ENCODE measurements at regions not wholly inside any gene's neighbourhood (a gene's known extent, or its start where the extent isn't known, plus 50 kb on each side); places are given as distances from the start of the nearest gene placed in this dataset.

DNA sequence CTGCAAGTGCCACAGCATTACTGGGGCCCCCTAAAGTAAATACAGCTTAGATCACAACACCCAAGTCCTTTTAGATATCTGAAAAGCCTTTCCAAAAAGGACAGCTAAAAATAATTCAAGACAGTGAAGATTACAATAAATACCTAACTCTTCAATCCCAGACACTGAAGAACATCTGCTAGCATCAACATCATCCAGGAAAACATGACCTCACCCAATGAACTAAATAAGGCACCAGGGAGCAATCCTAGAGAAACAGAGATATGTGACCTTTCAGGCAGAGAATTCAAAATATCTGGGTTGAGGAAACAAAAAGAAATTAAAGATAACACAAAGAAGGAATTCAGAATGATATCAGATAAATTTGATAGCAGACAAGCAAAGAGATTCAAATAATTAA is 71.7 kb upstream of the TTC14 start:
- TF ChIP-seq, protein P1, sequence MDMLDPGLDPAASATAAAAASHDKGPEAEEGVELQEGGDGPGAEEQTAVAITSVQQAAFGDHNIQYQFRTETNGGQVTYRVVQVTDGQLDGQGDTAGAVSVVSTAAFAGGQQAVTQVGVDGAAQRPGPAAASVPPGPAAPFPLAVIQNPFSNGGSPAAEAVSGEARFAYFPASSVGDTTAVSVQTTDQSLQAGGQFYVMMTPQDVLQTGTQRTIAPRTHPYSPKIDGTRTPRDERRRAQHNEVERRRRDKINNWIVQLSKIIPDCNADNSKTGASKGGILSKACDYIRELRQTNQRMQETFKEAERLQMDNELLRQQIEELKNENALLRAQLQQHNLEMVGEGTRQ (CRISPR knock-in tag; IDR thresholded peaks at IDR 0.05), result no peak
- TF ChIP-seq, protein P2, sequence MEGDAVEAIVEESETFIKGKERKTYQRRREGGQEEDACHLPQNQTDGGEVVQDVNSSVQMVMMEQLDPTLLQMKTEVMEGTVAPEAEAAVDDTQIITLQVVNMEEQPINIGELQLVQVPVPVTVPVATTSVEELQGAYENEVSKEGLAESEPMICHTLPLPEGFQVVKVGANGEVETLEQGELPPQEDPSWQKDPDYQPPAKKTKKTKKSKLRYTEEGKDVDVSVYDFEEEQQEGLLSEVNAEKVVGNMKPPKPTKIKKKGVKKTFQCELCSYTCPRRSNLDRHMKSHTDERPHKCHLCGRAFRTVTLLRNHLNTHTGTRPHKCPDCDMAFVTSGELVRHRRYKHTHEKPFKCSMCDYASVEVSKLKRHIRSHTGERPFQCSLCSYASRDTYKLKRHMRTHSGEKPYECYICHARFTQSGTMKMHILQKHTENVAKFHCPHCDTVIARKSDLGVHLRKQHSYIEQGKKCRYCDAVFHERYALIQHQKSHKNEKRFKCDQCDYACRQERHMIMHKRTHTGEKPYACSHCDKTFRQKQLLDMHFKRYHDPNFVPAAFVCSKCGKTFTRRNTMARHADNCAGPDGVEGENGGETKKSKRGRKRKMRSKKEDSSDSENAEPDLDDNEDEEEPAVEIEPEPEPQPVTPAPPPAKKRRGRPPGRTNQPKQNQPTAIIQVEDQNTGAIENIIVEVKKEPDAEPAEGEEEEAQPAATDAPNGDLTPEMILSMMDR (IDR thresholded peaks at IDR 0.05), result no peak
- TF ChIP-seq SMAD4 (CRISPR knock-in tag; IDR thresholded peaks at IDR 0.05) (no peak), NR1H2 (CRISPR knock-in tag; IDR thresholded peaks at IDR 0.05) (no peak), PRDM15 (CRISPR knock-in tag; IDR thresholded peaks at IDR 0.05) (no peak)
- TF ChIP-seq, protein P3, sequence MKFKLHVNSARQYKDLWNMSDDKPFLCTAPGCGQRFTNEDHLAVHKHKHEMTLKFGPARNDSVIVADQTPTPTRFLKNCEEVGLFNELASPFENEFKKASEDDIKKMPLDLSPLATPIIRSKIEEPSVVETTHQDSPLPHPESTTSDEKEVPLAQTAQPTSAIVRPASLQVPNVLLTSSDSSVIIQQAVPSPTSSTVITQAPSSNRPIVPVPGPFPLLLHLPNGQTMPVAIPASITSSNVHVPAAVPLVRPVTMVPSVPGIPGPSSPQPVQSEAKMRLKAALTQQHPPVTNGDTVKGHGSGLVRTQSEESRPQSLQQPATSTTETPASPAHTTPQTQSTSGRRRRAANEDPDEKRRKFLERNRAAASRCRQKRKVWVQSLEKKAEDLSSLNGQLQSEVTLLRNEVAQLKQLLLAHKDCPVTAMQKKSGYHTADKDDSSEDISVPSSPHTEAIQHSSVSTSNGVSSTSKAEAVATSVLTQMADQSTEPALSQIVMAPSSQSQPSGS (CRISPR knock-in tag; IDR thresholded peaks at IDR 0.05; ENCODE audit: borderline replicate concordance, low read depth), result no peak

All from WTC11 (cell line).